Transverse colon (tissue), 4 donors: ENCODE measurements at regions not wholly inside any gene's neighbourhood (a gene's known extent, or its start where the extent isn't known, plus 50 kb on each side); places are given as distances from the start of the nearest gene placed in this dataset.

Experiments
- CTCF ChIP-seq, 5 experiments: fragments of 200-600 bp in 3 of 5; fragments of 450-650 bp in 2 of 5; sonication (generic) in 3 of 5; IDR thresholded peaks; 1 replicate in 2 of 5; 2 replicates in 3 of 5; pipeline ENCODE4 v1.5.1; 2016 to 2017; ENCODE audit warnings: antibody characterized with exemption in 5 of 5, inconsistent platforms in 3 of 5, mild to moderate bottlenecking in 2 of 5, moderate library complexity in 1 of 5
- EP300 ChIP-seq: sonication (generic); formaldehyde crosslinking; IDR thresholded peaks from one replicate; pipeline ENCODE4 v1.6.1; 2017; ENCODE audit warnings: antibody characterized with exemption, low read depth
- POLR2A ChIP-seq: fragments of 450-650 bp; IDR thresholded peaks from one replicate; pipeline ENCODE4 v1.6.1; 2016; ENCODE audit warnings: antibody characterized with exemption, mild to moderate bottlenecking, moderate library complexity
- POLR2AphosphoS5 ChIP-seq, 3 donors: sonication (generic); formaldehyde crosslinking; IDR thresholded peaks; one replicate each; pipeline ENCODE4 v1.6.1; 2016; ENCODE audit warnings: antibody characterized with exemption in 3 of 3

- TF ChIP-seq CTCF (IDR thresholded peaks at IDR 0.05) (no peak), POLR2AphosphoS5 (IDR thresholded peaks at IDR 0.05) (no peak), POLR2A (no peak), EP300 (no peak)
These were observed 454.0 kb upstream of the HS6ST1 start for GRCh38 chr2:128772671-128773070.
